GM21717 (cell line): ENCODE measurements at regions not wholly inside any gene's neighbourhood (a gene's known extent, or its start where the extent isn't known, plus 50 kb on each side); places are given as distances from the start of the nearest gene placed in this dataset.
A peak's percentile ranks its signal among the peaks of the same experiment; 100 is the strongest.

Experiments
- ATAC-seq: cut with Tn5 transposase; IDR thresholded peaks from one replicate; pipeline ENCODE4 v1.9.1; 2021; ENCODE audit warnings: mild to moderate bottlenecking, moderate library complexity; ENCODE audit not compliant: unreplicated experiment

DNA sequence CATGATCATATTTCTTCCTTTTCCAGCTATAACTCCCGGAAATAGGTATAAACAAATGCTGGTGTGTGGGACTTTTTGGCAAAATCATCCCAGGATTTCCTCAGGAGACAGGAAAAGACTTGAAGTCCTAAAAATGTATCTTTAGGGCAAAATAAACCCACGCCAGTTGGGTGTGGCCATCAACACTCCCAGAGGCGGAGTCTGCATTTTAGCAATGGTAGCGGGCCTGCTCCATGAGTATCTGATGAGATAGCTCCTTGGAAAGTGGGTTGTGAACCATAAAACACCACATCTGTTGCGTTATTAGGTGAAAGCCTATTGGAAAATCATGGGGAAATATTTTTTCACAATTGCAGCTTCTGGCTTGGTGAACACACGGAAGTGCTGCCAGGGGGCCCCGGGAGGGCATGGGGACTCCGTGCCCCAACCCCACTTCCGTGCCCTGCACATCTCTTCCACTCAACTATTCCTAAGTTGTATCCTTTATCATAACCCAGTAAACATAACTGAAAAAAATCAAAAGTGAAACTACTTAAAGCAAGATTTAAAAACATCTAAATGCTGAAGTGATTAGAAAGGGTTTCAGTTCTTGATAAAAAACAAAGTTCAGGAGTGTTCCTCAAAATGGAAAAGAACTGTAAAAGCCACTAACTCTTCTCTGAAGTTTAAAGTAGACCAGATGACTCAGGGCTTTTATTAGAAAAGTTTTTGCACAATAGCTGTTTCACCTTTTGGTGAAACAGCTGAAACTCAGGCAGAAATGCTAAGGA lies 111.2 kb downstream of the LRRC70 start:
- ATAC-seq = peak; percentile 49

DNA sequence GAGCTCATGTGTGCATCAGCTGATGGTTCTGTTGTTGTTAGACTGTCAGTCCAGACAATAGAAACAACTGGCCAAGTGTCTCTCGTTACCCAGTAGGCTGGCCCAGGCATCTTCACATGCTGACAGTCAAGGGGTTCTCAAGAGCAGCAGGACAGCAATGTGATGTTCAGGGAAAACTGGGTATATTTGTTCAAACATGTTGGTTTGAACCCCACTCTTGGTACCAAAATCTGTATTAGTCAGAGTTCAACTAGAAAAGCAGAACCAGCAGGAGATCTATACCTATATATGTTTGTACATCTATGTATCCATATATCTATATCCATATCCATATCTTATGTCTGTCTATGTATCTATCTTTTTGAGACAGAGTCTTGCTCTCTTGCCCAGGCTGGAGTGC lies 108.1 kb downstream of the LRRC70 start:
- no peak for ATAC-seq

DNA sequence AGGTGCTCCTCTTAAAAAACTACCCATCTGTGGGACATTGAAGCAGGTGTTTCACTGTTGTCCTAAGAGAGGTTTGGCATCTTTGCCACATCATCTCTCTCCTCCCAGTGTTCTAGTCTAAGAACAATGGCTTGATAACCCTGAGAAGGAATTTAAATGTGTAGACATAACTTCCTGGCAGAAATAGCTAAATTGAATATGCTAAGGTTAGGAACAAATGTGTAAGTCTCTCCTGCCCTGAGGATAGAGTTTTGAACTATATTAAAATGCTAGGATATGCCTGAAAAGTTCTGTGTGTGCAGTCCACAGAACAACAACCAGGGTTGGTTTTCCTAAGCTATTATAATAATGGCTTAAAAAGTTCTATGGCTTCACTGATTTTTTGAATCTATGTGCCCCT lies 106.6 kb downstream of the LRRC70 start:
- ATAC-seq = no peak

DNA sequence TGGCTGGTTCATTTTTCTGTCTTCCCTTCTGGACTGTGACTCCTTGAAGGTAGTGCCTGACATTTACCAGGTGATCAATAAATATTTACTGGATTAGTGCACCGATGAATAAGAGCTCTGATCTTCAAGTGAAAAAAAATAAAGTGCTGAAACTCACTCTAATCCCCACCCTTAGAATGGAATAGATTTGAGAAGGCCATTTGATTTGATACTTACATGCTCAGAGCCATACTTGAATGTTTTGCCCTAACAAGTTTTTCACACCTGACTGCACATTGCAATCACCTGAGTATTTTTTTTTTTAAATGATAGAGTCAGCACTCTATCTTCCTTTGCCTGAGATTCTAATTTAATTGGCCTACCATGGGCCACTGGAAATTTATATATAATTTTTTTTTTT lies 105.7 kb downstream of the LRRC70 start:
- ATAC-seq = no peak

DNA sequence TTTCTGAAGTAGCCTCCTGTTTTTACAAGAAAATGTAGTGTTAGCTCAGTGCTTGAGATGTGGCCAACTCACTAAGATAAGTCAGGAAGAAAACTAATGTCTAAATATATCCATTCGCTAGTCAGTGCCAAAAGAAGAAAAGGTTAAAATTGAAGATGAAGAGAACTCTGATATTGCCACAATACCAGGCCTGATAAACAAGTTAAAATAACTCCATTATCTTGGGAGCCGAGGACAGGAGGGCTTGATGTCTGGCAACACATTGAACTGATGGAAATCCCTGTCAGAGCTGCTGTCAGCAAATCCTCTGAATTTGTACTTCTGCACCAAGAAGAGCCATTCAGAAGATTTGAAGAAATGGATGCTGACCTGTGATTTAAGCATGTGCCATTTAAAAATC lies 103.4 kb downstream of the LRRC70 start:
- ATAC-seq = no peak

DNA sequence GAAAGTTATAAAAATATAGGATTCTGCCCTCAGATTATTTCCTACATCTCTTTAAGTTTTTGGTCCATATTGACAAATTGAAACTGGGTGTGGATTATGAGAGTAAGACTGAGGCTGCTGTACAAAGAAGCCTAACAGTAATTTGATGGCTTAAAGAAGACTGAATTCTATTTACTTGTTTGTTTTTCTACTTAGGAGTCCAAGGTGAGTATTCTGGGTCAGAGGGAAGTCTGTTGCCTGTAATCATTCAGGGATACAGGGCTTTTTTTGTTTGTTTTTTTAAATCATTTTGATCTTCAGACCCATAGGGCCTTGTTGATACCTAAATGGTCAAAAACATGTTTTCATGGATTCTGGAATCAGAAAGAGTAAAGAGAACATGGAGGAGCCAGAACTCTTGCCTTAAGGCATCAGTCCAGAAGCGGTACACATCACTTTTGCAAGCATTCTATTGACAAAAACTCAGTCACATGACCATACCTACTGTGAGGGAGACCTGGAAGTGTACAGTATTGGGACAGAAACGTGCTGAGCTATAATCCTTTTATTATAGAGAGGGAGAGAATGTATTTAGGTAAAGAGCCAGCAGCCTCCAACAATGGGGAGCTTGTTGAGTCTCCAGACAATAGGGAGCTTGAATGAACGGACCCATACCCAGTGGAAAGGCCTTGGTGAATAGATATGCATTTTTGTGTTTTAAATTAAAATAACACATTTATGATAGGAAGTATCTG lies 102.7 kb downstream of the LRRC70 start:
- ATAC-seq = no peak

DNA sequence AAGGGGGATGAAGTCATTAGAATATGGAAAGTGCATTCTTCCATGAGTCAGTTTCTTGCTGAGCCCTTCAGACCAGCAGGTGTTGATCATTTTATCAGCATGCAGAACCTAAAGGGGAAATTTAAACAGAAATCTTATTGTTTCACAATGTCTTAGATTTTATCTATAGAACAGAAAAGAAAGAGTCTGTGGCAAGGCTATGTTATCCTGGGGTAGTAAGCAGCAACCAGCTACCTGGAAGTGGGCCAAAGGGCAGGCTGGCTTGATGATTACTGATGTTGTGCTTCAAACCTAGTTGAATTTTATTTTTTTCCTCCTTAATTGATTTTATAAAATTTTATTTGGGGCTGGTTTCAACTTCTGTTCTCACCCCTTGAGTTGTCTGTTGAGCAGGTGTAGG lies 101.5 kb downstream of the LRRC70 start:
- no peak for ATAC-seq
